ENCODE measurements at regions not wholly inside any gene's neighbourhood (a gene's known extent, or its start where the extent isn't known, plus 50 kb on each side); places are given as distances from the start of the nearest gene placed in this dataset.

DNA sequence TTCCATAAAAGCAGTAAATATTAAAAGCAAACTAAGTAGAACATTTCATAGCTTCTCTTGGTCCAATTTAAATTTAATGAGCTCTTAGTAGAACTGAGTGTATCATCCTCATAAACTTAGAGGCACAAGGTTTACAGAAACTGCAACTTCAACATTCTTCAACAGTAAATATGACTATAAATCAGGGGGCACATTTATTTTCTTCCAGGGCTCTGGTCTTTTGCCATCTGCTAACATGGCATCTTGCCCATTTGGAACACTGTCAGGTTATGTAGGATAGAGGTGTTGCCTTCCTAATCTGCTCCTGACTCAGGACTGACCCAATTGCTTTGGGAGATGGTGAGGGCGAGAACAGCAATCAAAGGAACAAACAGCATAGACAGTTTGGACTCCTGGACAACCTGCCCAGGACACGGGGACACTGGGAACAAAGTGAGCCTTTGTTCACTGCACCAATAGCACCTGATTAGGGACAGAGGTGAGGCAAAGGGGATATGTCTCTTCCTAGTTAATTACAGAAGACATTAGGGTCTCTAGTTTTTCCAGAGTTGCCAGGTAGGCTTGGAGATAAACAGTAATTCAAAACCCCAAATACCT, 610.2 kb upstream of the ROBO2 start:
- DNase-seq (ENCODE audit: low read depth in 1 of 2, low spot score in 2 of 2) = no peak
- Histone ChIP-seq H3K9me3 (replicated peaks) (no peaks in the 10 kb centered on the region), H3K4me3 (no peak overlapping the region), H3K27ac (no peak overlapping the region), H3K36me3 (no peaks in the 10 kb centered on the region), H3K27me3 (replicated peaks) (no peaks in the 10 kb centered on the region), H3K4me1 (replicated peaks) (no peaks in the 10 kb centered on the region)

GRCh38 chr3:76432396-76432795, 607.5 kb upstream of the ROBO2 start:
- Histone ChIP-seq H3K4me3 (no peak overlapping the region), H3K4me1 (replicated peaks) (no peaks in the 10 kb centered on the region), H3K27ac (no peak overlapping the region), H3K27me3 (replicated peaks) (no peaks in the 10 kb centered on the region), H3K9me3 (replicated peaks) (no peaks in the 10 kb centered on the region), H3K36me3 (no peaks in the 10 kb centered on the region)
- no peak for DNase-seq (ENCODE audit: low read depth in 1 of 2, low spot score in 2 of 2)

GRCh38 chr3:76436894-76437293, 603.0 kb upstream of the ROBO2 start:
- H3K27ac ChIP-seq = no peak overlapping the region
- no peak for DNase-seq (ENCODE audit: low read depth in 1 of 2, low spot score in 2 of 2)
- H3K27me3 ChIP-seq (replicated peaks) = no peaks in the 10 kb centered on the region
- H3K9me3 ChIP-seq (replicated peaks) = no peaks in the 10 kb centered on the region
- no peak overlapping the region for H3K4me3 ChIP-seq
- no peaks in the 10 kb centered on the region for H3K4me1 ChIP-seq (replicated peaks)
- H3K36me3 ChIP-seq = no peaks in the 10 kb centered on the region

- H3K27ac ChIP-seq = no peak overlapping the region
- no peaks in the 10 kb centered on the region for H3K27me3 ChIP-seq (replicated peaks)
- peak in 1 of 2 experiments; percentile 1 for DNase-seq (ENCODE audit: low read depth in 1 of 2, low spot score in 2 of 2)
- H3K36me3 ChIP-seq = no peaks in the 10 kb centered on the region
- no peaks in the 10 kb centered on the region for H3K4me1 ChIP-seq (replicated peaks)
- no peak overlapping the region for H3K4me3 ChIP-seq
- H3K9me3 ChIP-seq (replicated peaks) = no peaks in the 10 kb centered on the region
These were observed 600.9 kb upstream of the ROBO2 start for GRCh38 chr3:76438971-76439370.

- no peak overlapping the region for H3K4me3 ChIP-seq
- H3K4me1 ChIP-seq (replicated peaks) = no peaks in the 10 kb centered on the region
- H3K27me3 ChIP-seq (replicated peaks) = no peaks in the 10 kb centered on the region
- H3K27ac ChIP-seq = no peak overlapping the region
- no peak for DNase-seq (ENCODE audit: low read depth in 1 of 2, low spot score in 2 of 2)
- no peaks in the 10 kb centered on the region for H3K9me3 ChIP-seq (replicated peaks)
- no peaks in the 10 kb centered on the region for H3K36me3 ChIP-seq
These were observed 597.5 kb upstream of the ROBO2 start for GRCh38 chr3:76442374-76442915.

DNA sequence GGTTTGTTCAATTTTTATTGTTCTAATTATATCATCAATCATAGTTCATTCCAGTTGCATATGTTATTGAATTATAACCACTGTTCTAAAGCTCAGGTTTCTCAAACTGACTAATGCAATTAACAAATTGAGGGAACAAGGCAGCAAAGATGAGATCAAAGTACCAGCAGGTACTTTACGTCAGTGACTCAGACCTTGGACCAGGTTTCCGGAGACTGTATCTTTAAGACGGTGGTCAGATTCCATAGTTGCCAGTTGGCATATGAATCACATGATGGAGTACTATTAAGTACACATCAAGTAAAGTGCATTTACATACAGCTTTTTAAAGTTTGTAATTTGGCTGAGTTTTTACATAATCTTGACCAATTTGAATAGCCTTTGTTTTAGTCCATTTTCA, 583.6 kb upstream of the ROBO2 start:
- Histone ChIP-seq H3K4me3 (no peak overlapping the region), H3K4me1 (replicated peaks) (no peaks in the 10 kb centered on the region), H3K27ac (no peak overlapping the region), H3K9me3 (replicated peaks) (no peaks in the 10 kb centered on the region), H3K27me3 (replicated peaks) (no peaks in the 10 kb centered on the region), H3K36me3 (no peaks in the 10 kb centered on the region)
- no peak for DNase-seq (ENCODE audit: low read depth in 1 of 2, low spot score in 2 of 2)

DNA sequence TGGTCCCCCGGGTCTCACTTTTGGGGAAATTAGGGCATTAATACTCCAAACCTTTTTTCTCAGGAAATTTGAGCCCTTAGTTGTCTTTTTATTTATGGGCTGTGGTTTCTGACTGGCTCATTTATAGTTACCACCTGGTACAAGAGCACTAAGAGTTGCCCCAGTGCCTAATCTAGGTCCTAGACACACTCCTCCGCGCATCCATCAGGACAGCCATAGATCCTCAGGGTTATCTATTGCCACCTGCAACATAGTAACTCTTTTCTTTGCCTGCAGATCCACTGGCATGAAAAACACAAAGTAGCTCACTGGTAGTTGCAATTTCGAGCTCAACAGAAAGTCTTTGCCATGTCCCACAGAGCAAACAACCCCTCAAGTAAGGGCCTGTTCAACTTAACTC, 576.4 kb upstream of the ROBO2 start:
- H3K4me3 ChIP-seq = no peak overlapping the region
- H3K9me3 ChIP-seq (replicated peaks) = no peaks in the 10 kb centered on the region
- no peak overlapping the region for H3K27ac ChIP-seq
- no peaks in the 10 kb centered on the region for H3K4me1 ChIP-seq (replicated peaks)
- H3K36me3 ChIP-seq = no peaks in the 10 kb centered on the region
- DNase-seq (ENCODE audit: low read depth in 1 of 2, low spot score in 2 of 2) = no peak
- no peaks in the 10 kb centered on the region for H3K27me3 ChIP-seq (replicated peaks)

DNA sequence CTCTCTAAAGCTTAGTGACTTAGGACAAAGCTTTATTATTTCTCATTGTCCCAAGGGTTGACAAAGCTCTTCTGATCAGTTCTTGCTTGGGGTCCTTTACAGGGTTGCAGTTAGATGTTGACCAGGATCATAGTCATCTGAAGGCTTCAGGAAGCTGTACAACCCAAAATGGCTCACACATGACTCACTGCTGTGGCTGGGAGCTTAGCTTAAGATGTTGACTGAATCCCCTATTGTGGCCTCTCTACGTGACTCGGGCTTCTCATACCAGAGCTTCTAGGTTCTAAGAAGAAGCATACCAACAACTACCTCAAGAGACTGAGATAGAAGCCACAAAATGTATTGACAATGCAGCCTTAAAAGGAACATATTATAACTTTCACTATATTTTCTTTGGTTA, 569.6 kb upstream of the ROBO2 start:
- Histone ChIP-seq H3K36me3 (no peaks in the 10 kb centered on the region), H3K9me3 (replicated peaks) (no peaks in the 10 kb centered on the region), H3K27ac (no peak overlapping the region), H3K27me3 (replicated peaks) (no peaks in the 10 kb centered on the region), H3K4me1 (replicated peaks) (no peaks in the 10 kb centered on the region), H3K4me3 (no peak overlapping the region)
- DNase-seq (ENCODE audit: low read depth in 1 of 2, low spot score in 2 of 2) = no peak

DNA sequence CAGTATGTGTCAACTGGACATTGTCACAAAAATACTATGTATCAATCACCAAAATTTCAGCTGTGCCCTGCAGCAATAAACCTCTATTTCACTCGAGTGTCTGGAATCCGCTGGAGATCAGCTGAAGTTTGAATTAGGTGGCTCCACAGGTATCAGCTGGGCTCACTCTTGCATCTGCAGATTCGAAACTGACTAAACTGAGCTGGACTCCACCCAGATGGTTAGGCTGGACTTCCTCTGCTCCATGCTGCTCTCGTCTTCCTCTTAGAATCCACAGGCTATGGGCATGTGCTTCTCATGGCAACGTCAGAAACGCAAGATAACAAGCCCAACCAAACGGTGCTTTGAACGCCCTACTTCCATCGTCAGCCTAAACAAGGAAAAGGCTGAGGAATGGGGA, 565.3 kb upstream of the ROBO2 start:
- Histone ChIP-seq H3K9me3 (replicated peaks) (no peaks in the 10 kb centered on the region), H3K4me1 (replicated peaks) (no peaks in the 10 kb centered on the region), H3K27me3 (replicated peaks) (no peaks in the 10 kb centered on the region), H3K4me3 (no peak overlapping the region), H3K36me3 (no peaks in the 10 kb centered on the region), H3K27ac (no peak overlapping the region)
- no peak for DNase-seq (ENCODE audit: low read depth in 1 of 2, low spot score in 2 of 2)

- DNase-seq (ENCODE audit: low read depth in 1 of 2, low spot score in 2 of 2) = no peak
These were observed 560.7 kb upstream of the ROBO2 start for GRCh38 chr3:76479161-76479650.

DNA sequence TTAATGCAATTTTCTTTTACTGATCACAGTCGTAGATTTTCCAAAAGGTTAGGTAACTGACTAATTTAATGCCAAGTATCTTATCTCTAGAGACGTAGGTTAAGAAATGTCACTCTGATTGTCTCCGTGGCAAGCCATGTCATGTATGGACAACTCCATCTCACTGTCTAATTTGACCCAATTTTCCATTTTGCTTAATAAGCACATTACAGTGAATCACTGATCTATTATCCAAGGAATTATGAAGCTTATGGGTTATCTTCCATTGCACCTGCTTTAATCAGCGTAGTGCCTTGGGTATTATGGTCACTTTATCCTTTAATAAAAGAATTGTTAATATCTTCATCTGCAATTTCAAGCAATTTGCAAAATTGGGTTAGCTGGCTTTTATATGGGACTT, 557.4 kb upstream of the ROBO2 start:
- Histone ChIP-seq H3K27ac (no peak overlapping the region), H3K9me3 (replicated peaks) (no peaks in the 10 kb centered on the region), H3K4me3 (no peak overlapping the region), H3K27me3 (replicated peaks) (no peaks in the 10 kb centered on the region), H3K4me1 (replicated peaks) (no peaks in the 10 kb centered on the region), H3K36me3 (no peaks in the 10 kb centered on the region)
- DNase-seq (ENCODE audit: low read depth in 1 of 2, low spot score in 2 of 2) = no peak

More at GRCh38 chr3:76479161-76479650, 560.7 kb upstream of the ROBO2 start:
- Histone ChIP-seq H3K27me3 (replicated peaks) (no peaks in the 10 kb centered on the region), H3K4me3 (no peak overlapping the region), H3K36me3 (no peaks in the 10 kb centered on the region), H3K4me1 (replicated peaks) (no peaks in the 10 kb centered on the region), H3K27ac (no peak overlapping the region), H3K9me3 (replicated peaks) (no peaks in the 10 kb centered on the region)

DNA sequence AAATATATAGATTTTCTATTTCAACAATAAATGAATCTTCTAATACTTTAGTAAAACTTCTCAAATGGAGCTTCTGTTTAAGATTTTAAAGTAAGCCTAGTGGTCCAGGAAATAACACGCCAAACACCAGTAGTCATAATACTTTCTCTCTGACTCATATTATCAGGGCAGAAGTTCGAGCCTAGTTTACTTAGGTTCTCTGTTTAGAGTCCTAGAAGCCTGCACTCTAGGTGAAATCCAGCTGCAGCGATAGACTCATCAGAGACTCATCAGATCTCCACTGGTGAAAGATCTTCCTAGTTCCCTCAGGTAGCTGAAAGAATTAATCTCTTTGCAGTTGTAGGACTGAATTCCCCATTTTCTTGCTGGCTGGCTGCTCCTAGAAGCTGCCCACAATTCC, 552.5 kb upstream of the ROBO2 start:
- Histone ChIP-seq H3K27me3 (replicated peaks) (no peaks in the 10 kb centered on the region), H3K4me3 (no peak overlapping the region), H3K36me3 (no peaks in the 10 kb centered on the region), H3K27ac (no peak overlapping the region), H3K4me1 (replicated peaks) (no peaks in the 10 kb centered on the region), H3K9me3 (replicated peaks) (no peaks in the 10 kb centered on the region)
- DNase-seq (ENCODE audit: low read depth in 1 of 2, low spot score in 2 of 2) = no peak

DNA sequence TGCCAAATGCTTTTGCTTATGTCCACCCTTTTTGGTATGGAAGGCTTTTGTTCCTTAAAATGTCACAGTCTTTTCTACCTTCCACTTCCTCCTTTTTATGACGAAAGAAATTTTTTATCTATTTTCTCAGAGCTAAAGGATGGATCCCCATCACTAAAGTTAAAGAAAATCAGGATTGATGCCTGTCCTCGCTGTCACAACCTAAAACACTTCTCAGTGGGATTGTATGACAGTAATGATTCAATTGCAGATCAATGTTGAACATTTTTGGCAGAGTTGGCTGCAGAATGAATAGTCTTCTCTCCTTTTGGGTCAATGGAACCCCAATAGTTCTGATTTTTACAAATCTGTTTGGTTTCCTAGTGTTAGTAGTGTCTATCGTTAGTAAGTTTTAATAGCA, 549.8 kb upstream of the ROBO2 start:
- no peaks in the 10 kb centered on the region for H3K4me1 ChIP-seq (replicated peaks)
- H3K27ac ChIP-seq = no peak overlapping the region
- no peaks in the 10 kb centered on the region for H3K9me3 ChIP-seq (replicated peaks)
- H3K4me3 ChIP-seq = no peak overlapping the region
- H3K36me3 ChIP-seq = no peaks in the 10 kb centered on the region
- no peak for DNase-seq (ENCODE audit: low read depth in 1 of 2, low spot score in 2 of 2)
- H3K27me3 ChIP-seq (replicated peaks) = no peaks in the 10 kb centered on the region

- DNase-seq (ENCODE audit: low read depth in 1 of 2, low spot score in 2 of 2) = no peak
- H3K36me3 ChIP-seq = no peaks in the 10 kb centered on the region
- H3K27me3 ChIP-seq (replicated peaks) = no peaks in the 10 kb centered on the region
- H3K4me3 ChIP-seq = no peak overlapping the region
- H3K4me1 ChIP-seq (replicated peaks) = no peaks in the 10 kb centered on the region
- no peak overlapping the region for H3K27ac ChIP-seq
- H3K9me3 ChIP-seq (replicated peaks) = no peaks in the 10 kb centered on the region
These were observed 544.7 kb upstream of the ROBO2 start for GRCh38 chr3:76495216-76495615.

DNA sequence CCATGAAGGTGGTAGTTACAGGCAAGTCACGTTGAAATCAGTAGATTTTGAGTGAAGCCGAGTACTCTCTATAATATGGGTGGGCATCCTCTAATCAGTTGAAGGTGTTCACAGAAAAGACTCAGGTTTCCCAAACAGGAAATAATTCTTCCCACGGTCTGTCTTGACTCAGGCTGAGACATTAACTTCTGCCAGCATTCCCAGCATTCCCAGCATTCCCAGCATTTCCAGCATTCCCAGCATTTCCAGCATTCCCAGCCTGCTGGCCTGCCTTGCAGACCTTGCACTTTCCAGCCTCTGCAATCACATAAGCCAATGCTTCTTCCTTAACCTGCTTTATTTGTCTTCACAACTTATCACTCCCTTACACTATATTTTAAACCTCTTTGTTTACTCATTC, 542.3 kb upstream of the ROBO2 start:
- Histone ChIP-seq H3K36me3 (no peaks in the 10 kb centered on the region), H3K4me3 (no peak overlapping the region), H3K27me3 (replicated peaks) (no peaks in the 10 kb centered on the region), H3K4me1 (replicated peaks) (no peaks in the 10 kb centered on the region), H3K9me3 (replicated peaks) (no peaks in the 10 kb centered on the region), H3K27ac (no peak overlapping the region)
- DNase-seq (ENCODE audit: low read depth in 1 of 2, low spot score in 2 of 2) = peak in 1 of 2 experiments; percentile 0

Measured in SJSA1 (cell line).